SJCRH30 (cell line): ENCODE measurements at regions not wholly inside any gene's neighbourhood (a gene's known extent, or its start where the extent isn't known, plus 50 kb on each side); places are given as distances from the start of the nearest gene placed in this dataset.
"Not testable (repeated sequence)": the region's sequence is repeated elsewhere in the genome, so short reads cannot be mapped to it uniquely, and the experiment has no call there.

Experiments used
- DNase-seq, 2 experiments: peaks; one replicate each; pipeline ENCODE4 v3.0.0-alpha.2; 2015 to 2020
- H3K27ac ChIP-seq: fragments of 250-450 bp; sonication (Bioruptor Pico); 2 replicates; pipeline ENCODE4 v1.5.1; 2020; ENCODE audit warnings: mild to moderate bottlenecking, moderate library complexity
- H3K27me3 ChIP-seq: fragments of 250-450 bp; sonication (Bioruptor Pico); 2 replicates; pipeline ENCODE4 v1.5.1; 2020; ENCODE audit warnings: mild to moderate bottlenecking, moderate library complexity
- H3K36me3 ChIP-seq: fragments of 250-450 bp; sonication (Bioruptor Pico); 2 replicates; pipeline ENCODE4 v1.5.1; 2020; ENCODE audit warnings: mild to moderate bottlenecking, moderate library complexity
- H3K4me1 ChIP-seq: fragments of 250-450 bp; sonication (Bioruptor Pico); 2 replicates; pipeline ENCODE4 v1.5.1; 2020; ENCODE audit warnings: mild to moderate bottlenecking, moderate library complexity
- H3K4me3 ChIP-seq: fragments of 250-450 bp; sonication (Bioruptor Pico); 2 replicates; pipeline ENCODE4 v1.5.1; 2020; ENCODE audit warnings: mild to moderate bottlenecking, moderate library complexity
- H3K9me3 ChIP-seq: fragments of 250-450 bp; sonication (Bioruptor Pico); replicated peaks from 2 replicates; pipeline ENCODE4 v1.5.1; 2020; ENCODE audit warnings: mild to moderate bottlenecking, moderate library complexity

DNA sequence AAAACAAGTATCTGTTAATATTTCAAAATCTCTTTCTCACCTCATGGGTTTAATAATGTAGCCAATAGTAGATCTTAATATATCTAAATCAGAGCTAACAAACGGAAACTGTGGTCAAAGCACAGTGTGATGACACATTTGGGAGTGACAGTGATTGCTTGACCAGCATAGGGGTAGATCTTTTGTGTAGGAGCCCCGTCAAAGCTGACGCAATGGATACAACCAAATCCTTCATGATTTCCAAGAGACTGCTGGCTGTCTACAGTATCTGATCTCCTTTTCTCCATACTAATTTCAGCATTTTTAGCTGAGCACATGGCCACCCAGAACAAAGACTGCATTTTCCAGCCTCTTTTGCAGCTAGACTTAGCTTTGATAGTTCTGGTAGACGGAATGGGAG lies 299.3 kb upstream of the ECI2 start:
- Histone ChIP-seq H3K36me3 (no peaks in the 10 kb centered on the region), H3K9me3 (no peaks in the 10 kb centered on the region), H3K27ac (no peak overlapping the region), H3K4me3 (no peak overlapping the region), H3K4me1 (no peaks in the 10 kb centered on the region), H3K27me3 (no peaks in the 10 kb centered on the region)
- no peak for DNase-seq

DNA sequence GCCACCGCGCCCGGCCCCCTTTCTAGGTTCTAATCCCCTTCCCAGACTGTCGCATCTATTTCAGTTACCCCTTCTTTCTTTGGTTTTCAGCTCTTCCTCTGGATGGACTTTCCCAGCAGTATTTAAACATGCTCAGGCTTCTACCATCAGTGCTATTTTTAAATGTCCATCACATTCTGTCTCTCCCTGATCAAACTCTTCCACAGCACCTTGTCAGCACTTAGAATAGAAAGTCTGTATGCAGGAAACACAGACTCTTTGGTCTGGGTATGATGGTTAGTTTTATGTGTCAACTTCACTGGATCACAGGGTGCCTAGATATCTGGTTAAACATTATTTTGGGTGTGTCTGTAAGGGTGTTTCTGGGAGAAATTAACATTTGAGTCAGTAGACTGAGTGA lies 297.8 kb upstream of the ECI2 start:
- no peak for DNase-seq
- Histone ChIP-seq H3K4me1 (no peaks in the 10 kb centered on the region), H3K36me3 (no peaks in the 10 kb centered on the region), H3K9me3 (no peaks in the 10 kb centered on the region), H3K4me3 (no peak overlapping the region), H3K27ac (no peak overlapping the region), H3K27me3 (no peaks in the 10 kb centered on the region)

DNA sequence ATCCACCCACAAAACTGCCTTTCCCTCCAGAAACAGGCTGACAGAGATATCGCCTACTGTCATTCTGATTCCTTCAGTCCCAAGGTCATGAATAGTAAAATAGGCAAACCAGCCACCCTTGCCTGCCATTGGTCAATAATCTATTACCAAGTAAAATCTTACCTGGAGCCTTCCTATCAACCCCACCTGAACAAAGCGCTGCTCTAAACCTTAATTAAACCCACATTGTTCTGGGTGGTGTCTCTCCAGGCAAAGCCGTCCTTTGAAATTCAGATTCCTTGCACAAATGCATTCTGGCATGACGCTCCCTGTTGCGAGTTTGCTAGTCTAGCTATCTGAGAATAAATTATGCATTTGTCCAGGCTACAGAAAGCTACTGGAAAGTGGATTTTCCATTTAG lies 291.6 kb upstream of the ECI2 start:
- DNase-seq = no peak
- no peaks in the 10 kb centered on the region for H3K36me3 ChIP-seq
- H3K9me3 ChIP-seq = no peaks in the 10 kb centered on the region
- no peak overlapping the region for H3K27ac ChIP-seq
- no peaks in the 10 kb centered on the region for H3K27me3 ChIP-seq
- H3K4me3 ChIP-seq = no peak overlapping the region
- H3K4me1 ChIP-seq = no peaks in the 10 kb centered on the region

DNA sequence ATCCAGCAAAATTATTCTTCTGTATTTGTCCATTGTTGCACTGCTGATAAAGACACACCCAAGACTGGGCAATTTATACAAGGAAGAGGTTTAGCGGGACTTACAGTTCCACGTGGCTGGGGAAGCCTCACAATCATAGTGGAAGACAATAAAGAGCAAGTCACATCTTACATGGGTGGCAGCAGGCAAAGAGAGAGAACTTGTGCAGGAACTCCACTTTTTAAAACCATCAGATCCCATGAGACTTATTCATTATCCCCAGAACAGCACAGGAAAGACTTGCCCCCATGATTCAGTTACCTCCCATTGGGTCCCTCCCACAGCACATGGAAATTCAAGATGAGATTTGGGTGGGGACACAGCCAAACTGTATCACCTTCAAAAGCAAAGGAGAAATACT lies 286.5 kb upstream of the ECI2 start:
- Histone ChIP-seq H3K27me3 (no peaks in the 10 kb centered on the region), H3K4me3 (no peak overlapping the region), H3K36me3 (no peaks in the 10 kb centered on the region), H3K4me1 (no peaks in the 10 kb centered on the region), H3K27ac (no peak overlapping the region), H3K9me3 (no peaks in the 10 kb centered on the region)
- DNase-seq = no peak

DNA sequence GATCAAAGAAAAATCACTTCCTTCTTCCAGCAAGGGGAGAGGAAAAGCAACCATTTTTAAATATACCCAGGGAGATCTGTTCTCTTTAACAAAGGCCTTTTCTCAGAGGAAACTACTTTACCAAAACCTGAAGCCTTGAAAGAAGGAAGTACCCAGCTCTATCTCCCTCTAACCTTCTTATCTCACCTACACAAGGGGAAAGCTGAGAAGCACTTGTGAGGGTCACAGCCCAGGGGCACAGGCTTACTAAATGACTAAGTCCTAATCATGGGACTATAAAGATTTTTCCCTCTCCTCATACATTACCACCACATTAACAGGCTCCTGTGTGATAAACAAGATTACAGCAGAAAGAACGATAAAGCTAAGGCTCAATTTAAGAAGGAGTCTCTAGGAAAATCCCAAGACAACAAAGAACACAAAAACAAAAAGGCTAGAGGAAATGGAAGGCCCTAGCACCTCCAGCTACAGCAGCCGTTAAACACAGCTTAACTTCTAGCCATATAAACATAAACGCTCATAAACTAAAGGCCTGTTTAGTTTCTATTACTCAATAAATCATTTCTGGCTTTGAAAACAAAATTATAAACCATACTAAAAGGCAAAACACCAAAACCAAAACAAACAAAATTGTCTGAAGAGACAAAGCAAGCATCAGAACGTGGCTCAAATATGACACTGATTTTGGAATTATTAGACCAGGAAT lies 284.9 kb upstream of the ECI2 start:
- no peaks in the 10 kb centered on the region for H3K36me3 ChIP-seq
- no peak for DNase-seq

DNA sequence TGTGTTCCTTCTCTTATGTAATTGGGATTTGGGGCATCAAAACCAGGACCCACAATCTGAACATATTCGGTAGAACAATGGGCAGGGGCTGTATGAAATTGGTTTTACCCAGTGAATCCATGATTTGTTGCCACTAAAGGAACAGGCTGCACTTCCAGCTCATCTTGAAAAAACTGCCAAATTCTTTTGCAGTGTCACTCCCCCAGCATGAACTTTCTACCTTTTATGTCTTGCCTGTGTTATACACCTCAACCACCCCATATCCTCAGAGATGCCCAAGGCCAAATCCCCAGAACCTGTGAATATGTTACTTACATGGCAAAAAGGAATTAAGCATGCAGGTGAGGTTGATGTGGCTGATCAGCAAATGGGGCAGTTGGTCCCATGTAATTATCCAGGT lies 280.2 kb upstream of the ECI2 start:
- DNase-seq = no peak
- no peaks in the 10 kb centered on the region for H3K36me3 ChIP-seq
- no peak overlapping the region for H3K4me3 ChIP-seq
- no peaks in the 10 kb centered on the region for H3K4me1 ChIP-seq
- H3K27ac ChIP-seq = no peak overlapping the region
- no peaks in the 10 kb centered on the region for H3K27me3 ChIP-seq
- no peaks in the 10 kb centered on the region for H3K9me3 ChIP-seq

More for the DNA sequence above, 284.9 kb upstream of the ECI2 start:
- no peak overlapping the region for H3K27ac ChIP-seq
- no peaks in the 10 kb centered on the region for H3K4me1 ChIP-seq
- H3K4me3 ChIP-seq = no peak overlapping the region
- no peaks in the 10 kb centered on the region for H3K9me3 ChIP-seq
- no peaks in the 10 kb centered on the region for H3K27me3 ChIP-seq

DNA sequence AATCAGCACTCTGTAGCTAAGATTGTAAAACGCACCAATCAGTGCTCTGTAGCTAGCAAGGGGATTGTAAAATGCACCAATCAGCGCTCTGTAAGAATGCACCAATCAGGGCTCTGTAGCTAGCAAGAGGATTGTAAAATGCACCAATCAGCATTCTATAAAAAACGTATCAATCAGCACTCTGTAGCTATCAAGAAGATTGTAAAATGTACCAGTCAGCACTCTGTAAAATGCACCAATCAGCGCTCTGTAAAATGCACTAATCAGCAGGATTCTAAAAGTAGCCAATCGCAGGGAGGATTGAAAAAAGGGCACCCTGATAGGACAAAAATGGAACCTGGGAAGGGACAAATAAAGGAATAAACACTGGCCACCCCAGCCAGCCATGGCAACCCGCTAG lies 278.7 kb upstream of the ECI2 start:
- not testable (repeated sequence) for H3K27ac ChIP-seq, H3K9me3 ChIP-seq, H3K27me3 ChIP-seq, H3K4me1 ChIP-seq, H3K4me3 ChIP-seq, DNase-seq, H3K36me3 ChIP-seq

DNA sequence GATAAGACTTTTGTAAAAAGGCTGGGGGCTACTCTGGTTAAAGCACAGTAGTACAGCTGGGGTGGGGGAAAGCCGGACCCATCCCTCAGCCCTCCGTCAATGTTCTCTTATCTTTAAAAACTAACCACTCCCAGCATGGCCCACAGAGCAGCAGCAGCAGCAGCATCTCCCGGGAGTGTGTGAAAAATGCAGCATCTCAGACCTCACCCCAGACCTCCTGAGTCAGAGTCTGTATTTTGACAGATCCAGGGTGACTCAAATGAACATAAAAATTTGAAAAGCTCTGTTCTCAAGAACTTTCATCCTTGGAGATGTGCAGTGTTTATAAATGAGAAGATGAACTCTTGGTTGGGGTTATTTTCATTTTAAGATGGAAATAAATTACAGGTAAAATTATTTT lies 277.7 kb upstream of the ECI2 start:
- H3K4me1 ChIP-seq = no peaks in the 10 kb centered on the region
- H3K9me3 ChIP-seq = no peaks in the 10 kb centered on the region
- H3K27ac ChIP-seq = no peak overlapping the region
- no peaks in the 10 kb centered on the region for H3K36me3 ChIP-seq
- no peak overlapping the region for H3K4me3 ChIP-seq
- no peak for DNase-seq
- H3K27me3 ChIP-seq = no peaks in the 10 kb centered on the region

DNA sequence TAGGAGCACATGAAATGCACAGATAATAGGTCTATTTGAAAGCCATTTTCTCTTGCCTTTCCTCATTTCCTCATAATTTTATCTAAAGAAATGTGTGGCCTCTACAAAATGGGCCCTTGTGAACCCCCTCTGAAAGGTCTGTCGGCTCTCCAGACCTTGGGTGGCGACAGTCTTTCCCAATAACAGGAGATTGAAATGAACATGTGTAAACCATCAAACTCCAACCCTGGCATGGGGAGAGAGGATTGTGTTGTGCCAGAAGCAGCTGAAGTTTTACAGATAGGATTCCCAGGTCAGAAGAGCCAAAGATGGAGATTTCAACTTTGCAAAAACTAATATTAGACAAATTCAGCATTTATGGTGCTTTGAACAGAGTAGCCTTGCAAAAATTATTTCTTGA lies 277.1 kb upstream of the ECI2 start:
- no peak overlapping the region for H3K27ac ChIP-seq
- no peaks in the 10 kb centered on the region for H3K4me1 ChIP-seq
- H3K9me3 ChIP-seq = no peaks in the 10 kb centered on the region
- peak in 1 of 2 experiments; percentile 50 for DNase-seq
- no peaks in the 10 kb centered on the region for H3K27me3 ChIP-seq
- no peak overlapping the region for H3K4me3 ChIP-seq
- H3K36me3 ChIP-seq = no peaks in the 10 kb centered on the region

DNA sequence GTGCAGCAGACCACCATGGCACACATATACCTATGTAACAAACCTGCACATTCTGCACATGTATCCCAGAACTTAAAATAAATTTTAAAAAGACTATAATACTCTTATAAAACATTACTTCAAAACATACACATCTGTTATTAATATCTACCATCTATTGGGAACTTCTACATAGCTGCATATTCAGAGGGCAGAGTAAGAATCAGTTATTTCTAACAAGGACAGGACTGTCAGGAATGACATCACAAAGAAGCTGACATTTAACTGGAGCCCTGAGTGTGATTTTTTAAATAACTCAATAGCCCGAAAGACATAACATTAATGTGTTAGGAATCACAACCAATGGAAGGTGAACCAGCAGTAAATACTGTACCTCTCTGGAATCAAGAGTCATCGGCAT lies 276.7 kb upstream of the ECI2 start:
- Histone ChIP-seq H3K9me3 (0 out of 2 replicates have a peak, but pooled peaks cover under 1% of the 10 kb centered on the region), H3K36me3 (no peaks in the 10 kb centered on the region), H3K27ac (no peak overlapping the region), H3K4me1 (no peaks in the 10 kb centered on the region), H3K4me3 (no peak overlapping the region), H3K27me3 (no peaks in the 10 kb centered on the region)
- DNase-seq = no peak

DNA sequence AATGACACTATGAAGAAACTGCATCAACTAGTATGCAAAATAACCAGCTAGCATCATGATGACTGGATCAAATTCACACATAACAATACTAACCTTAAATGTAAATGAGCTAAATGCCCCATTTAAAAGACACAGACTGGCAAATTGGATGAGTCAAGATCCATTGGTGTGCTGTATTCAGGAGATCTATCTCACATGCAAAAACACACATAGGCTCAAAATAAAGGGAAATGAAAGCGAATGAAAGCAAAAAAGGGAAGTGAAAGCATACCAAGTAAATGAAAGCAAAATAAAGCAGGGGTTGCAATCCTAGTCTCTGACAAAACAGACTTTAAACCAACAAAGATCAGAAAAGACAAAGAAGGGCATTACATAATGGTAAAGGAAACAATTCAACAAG lies 272.3 kb upstream of the ECI2 start:
- not testable (repeated sequence) for H3K36me3 ChIP-seq, H3K9me3 ChIP-seq, H3K27me3 ChIP-seq, H3K27ac ChIP-seq, DNase-seq, H3K4me3 ChIP-seq
- H3K4me1 ChIP-seq = peaks cover 16% of the 10 kb centered on the region

DNA sequence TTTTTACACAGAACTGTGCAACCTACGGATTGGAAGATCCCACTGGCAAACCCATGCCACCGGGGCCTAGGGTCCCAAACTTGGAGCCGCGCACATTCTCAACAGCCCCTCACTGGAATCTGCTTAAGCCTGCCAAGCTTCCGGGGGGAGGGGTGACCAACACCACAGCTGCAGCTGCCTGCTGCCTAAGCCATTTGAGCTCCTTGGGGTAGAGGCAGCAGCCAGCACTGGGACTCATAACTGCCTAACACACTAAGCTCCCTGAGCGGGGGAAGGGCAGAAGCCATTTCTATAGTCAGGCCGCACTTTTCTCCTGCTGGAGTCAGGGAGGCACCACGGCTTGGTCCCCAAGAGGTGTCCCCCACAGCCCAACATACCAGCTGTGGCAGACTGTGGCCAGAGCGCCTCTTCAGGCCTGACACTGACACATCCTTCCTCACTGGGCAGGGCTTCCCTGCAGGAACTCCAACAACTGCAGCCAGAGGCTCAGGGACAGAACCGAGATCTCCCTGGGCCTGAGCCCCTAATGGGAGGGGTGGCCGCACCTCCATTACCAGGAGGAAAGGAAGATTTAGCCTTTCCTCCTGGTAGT lies 270.3 kb upstream of the ECI2 start:
- Histone ChIP-seq H3K4me3 (no peak overlapping the region; the same call in 1 of the 2 replicates), H3K4me1 (peaks cover 16% of the 10 kb centered on the region), H3K27me3 (no peaks in the 10 kb centered on the region), H3K9me3 (peaks cover 5% of the 10 kb centered on the region; the same call in 1 of the 2 replicates), H3K36me3 (no peaks in the 10 kb centered on the region), H3K27ac (peak overlapping the region; percentile 85)
- DNase-seq = peak; percentile 89 to 91

DNA sequence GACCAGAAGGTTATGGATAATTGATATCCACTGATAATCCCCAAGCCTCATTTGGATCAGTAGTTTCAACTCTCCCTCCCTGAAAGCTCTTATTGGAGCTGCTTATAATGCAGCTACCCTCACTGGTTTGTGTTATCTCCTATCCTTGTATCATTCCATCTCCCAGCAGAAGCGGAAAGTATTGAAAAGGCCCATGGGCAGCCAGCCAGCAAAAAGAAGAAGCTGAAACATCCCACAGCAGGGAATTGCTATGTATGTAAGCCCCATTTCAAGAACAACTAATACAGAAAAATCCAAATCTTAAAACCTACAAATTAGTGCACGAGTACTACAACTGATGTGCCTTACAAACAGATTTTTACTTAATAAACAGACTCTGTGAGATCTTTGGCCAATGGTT lies 269.0 kb upstream of the ECI2 start:
- Histone ChIP-seq H3K27ac (no peak overlapping the region), H3K4me1 (peaks cover 16% of the 10 kb centered on the region), H3K36me3 (no peaks in the 10 kb centered on the region), H3K27me3 (no peaks in the 10 kb centered on the region), H3K9me3 (peaks cover 5% of the 10 kb centered on the region; the same call in 1 of the 2 replicates), H3K4me3 (no peak overlapping the region)
- no peak for DNase-seq

DNA sequence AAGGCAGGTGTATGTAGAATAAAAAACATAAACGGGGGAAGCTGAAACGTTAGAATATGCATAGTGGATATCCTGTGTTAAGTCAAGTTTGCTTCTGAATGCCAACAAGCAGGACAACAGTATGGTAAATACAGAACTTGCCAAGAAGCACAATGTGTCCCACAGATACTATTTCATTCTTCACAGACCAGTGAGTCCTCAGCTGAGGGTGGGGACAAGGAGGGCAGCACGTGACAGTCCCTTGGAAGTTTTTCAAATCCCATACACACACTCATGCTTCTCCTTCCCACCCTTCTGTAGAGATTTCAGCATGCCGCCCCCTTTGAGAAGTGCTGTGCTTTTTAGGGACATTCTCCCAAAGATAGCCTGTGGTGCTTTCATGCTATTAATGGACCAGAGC lies 268.5 kb upstream of the ECI2 start:
- no peak for DNase-seq
- peaks cover 5% of the 10 kb centered on the region; the same call in 1 of the 2 replicates for H3K9me3 ChIP-seq
- peaks cover 22% of the 10 kb centered on the region for H3K4me1 ChIP-seq
- no peak overlapping the region for H3K27ac ChIP-seq
- no peaks in the 10 kb centered on the region for H3K27me3 ChIP-seq
- H3K36me3 ChIP-seq = no peaks in the 10 kb centered on the region
- H3K4me3 ChIP-seq = no peak overlapping the region

DNA sequence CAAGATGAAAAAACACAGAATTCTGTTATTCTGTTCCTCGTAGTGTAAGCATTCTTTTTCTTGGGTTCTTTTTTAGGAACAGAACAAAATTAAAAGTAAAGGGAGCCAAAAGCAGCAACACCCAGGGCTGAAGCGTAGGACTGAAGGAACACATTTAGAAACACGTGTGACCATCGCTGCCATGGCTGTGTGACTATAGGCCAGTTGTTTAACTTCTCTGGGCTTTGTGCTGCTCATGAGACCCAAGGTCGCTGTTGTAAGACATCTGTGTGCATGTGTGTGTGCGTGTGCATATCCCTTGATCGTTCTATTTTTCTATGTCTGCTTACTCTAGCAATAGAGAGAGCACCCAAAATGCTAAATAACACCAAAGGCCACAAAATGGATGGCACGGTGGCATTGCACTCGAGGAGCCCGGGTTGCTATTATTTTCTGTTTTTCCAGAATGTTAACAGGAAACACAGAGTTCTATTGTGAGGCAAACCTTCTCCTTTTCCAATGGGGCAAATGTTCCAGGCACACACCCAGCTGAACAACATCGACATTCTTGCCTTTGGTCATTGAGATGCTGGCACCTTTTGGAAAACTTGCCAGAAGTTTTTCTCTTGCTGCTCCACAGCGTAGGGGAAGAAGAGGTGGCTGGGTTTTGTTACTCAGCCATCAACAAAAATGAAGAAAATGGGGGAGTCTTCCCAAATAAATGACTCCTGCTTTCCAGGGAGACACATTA lies 267.8 kb upstream of the ECI2 start:
- Histone ChIP-seq H3K4me3 (no peak overlapping the region), H3K36me3 (no peaks in the 10 kb centered on the region), H3K9me3 (peaks cover 5% of the 10 kb centered on the region; the same call in 1 of the 2 replicates), H3K4me1 (peaks cover 27% of the 10 kb centered on the region), H3K27ac (no peak overlapping the region), H3K27me3 (no peaks in the 10 kb centered on the region)
- no peak for DNase-seq
